ENCODE measurements at regions not wholly inside any gene's neighbourhood (a gene's known extent, or its start where the extent isn't known, plus 50 kb on each side); places are given as distances from the start of the nearest gene placed in this dataset.
A peak's percentile ranks its signal among the peaks of the same experiment; 100 is the strongest.

- H3K4me2 ChIP-seq (ENCODE audit: insufficient read depth, low read length): no peak overlapping the region
- TF ChIP-seq TAF1 (IDR thresholded peaks at IDR 0.05; ENCODE audit: control insufficient read depth, extremely low read depth, insufficient read depth, low read length, severe bottlenecking) (no peak), KAT7 (CRISPR knock-in tag; IDR thresholded peaks at IDR 0.05; ENCODE audit: borderline replicate concordance) (no peak), PRMT5 (CRISPR knock-in tag; IDR thresholded peaks at IDR 0.05) (no peak), COPS2 (conservative IDR thresholded peaks at IDR 0.05) (no peak), CHAMP1 (IDR thresholded peaks at IDR 0.05) (no peak), ZBTB9 (CRISPR knock-in tag; IDR thresholded peaks at IDR 0.05) (no peak), HSF4 (CRISPR knock-in tag; IDR thresholded peaks at IDR 0.05; ENCODE audit: borderline replicate concordance) (no peak), PML (IDR thresholded peaks at IDR 0.05; ENCODE audit: low read length) (no peak), NR2F6 (CRISPR knock-in tag; IDR thresholded peaks at IDR 0.05) (no peak), ZNF764 (CRISPR knock-in tag; IDR thresholded peaks at IDR 0.05; ENCODE audit: low read depth) (no peak), ZBTB2 (IDR thresholded peaks at IDR 0.05) (no peak), E2F3 (CRISPR knock-in tag; IDR thresholded peaks at IDR 0.05) (no peak), ILK (tag; IDR thresholded peaks at IDR 0.05; ENCODE audit: borderline replicate concordance, low read depth) (no peak), NCOA1 (IDR thresholded peaks at IDR 0.05; ENCODE audit: low read depth) (no peak)
- in situ Hi-C loops (cut with MboI): no loop called here
- H3K9me1 ChIP-seq (ENCODE audit: control insufficient read depth, insufficient read depth, low read length): no peaks in the 10 kb centered on the region
- H3K4me3 ChIP-seq: no peak overlapping the region
- H3K79me2 ChIP-seq (ENCODE audit: control insufficient read depth, insufficient read depth, low read length): no peaks in the 10 kb centered on the region
- ChIA-PET CTCF (ENCODE audit: low intra/inter-chr PET ratio) (no interaction called here), POLR2A (interaction anchor here (0.6 kb wide), 1 partner anchor 20 kb away, joined by 3 read pairs; no protein-coding TSS in a partner anchor)
- ATAC-seq (no peak), DNase-seq (ENCODE audit: extremely low read depth in 1 of 4, low spot score in 3 of 4) (no peak), FAIRE-seq (no peak)
- H3K9ac ChIP-seq (ENCODE audit: insufficient read depth in 1 of 2, low read depth in 2 of 2, low read length in 2 of 2): no peak overlapping the region
- intact Hi-C loops (cut with micrococcal nuclease): no loop called here
- no TSS peak for BruUV-seq (replicated peaks)
- no peaks in the 10 kb centered on the region for H3K36me3 ChIP-seq (ENCODE audit: control insufficient read depth, insufficient read depth, low read length)
- peak overlapping the region; percentile 22; the same call in 1 of the 2 replicates for H2AFZ ChIP-seq (ENCODE audit: low read depth, low read length)
- H3K27ac ChIP-seq (ENCODE audit: extremely low read depth, low read depth, low read length): no peak overlapping the region
- WGBS (ENCODE audit: insufficient coverage, low coverage, missing lambda C conversion rate): 46% methylated on average over 7 of the region's 7 CpGs
- no peaks in the 10 kb centered on the region for H3K27me3 ChIP-seq (ENCODE audit: control insufficient read depth in 2 of 2, insufficient read depth in 2 of 2, low read length in 2 of 2)
- H4K20me1 ChIP-seq (replicated peaks; ENCODE audit: control insufficient read depth, insufficient read depth, low read length): no peaks in the 10 kb centered on the region
- H3K4me1 ChIP-seq (replicated peaks in 1 of 2; ENCODE audit: control insufficient read depth in 2 of 2, insufficient read depth in 2 of 2, low read length in 2 of 2): no peaks in the 10 kb centered on the region
- H3K9me3 ChIP-seq (replicated peaks; ENCODE audit: control insufficient read depth, insufficient read depth, low read depth, low read length): no peaks in the 10 kb centered on the region
Measured at GRCh38 chr2:143819764-143820163, 690.5 kb downstream of the ARHGAP15 start.
